HepG2 (cell line): ENCODE measurements at regions not wholly inside any gene's neighbourhood (a gene's known extent, or its start where the extent isn't known, plus 50 kb on each side); places are given as distances from the start of the nearest gene placed in this dataset.

Source experiments
- CTCF ChIP-seq: sonication (generic); formaldehyde crosslinking; IDR thresholded peaks from 2 replicates; pipeline ENCODE4 v1.5.0; 2020; ENCODE audit warnings: mild to moderate bottlenecking, missing genetic modification reagents, moderate library complexity
- ERF ChIP-seq: IDR thresholded peaks from 2 replicates; pipeline ENCODE4 v1.6.1; 2018; ENCODE audit warnings: missing biosample characterization, missing genetic modification reagents
- EZH2 ChIP-seq: conservative IDR thresholded peaks from 2 replicates; pipeline ENCODE4 v1.6.1; 2012; ENCODE audit warnings: mild to moderate bottlenecking, low read depth, low read length, moderate library complexity
- FLYWCH1 ChIP-seq: sonication (generic); formaldehyde crosslinking; IDR thresholded peaks from 2 replicates; pipeline ENCODE4 v1.8.1; 2023; ENCODE audit warnings: mild to moderate bottlenecking, missing genetic modification reagents
- FOXA1 ChIP-seq, 2 experiments: fragments of 450-650 bp in 1 of 2; sonication (generic) in 1 of 2; formaldehyde crosslinking in 1 of 2; IDR thresholded peaks; 2 replicates each; pipeline versions ENCODE4 v1.4.0 to v1.6.1; 2016 to 2020; ENCODE audit warnings: missing genetic modification reagents in 1 of 2
- HDAC6 ChIP-seq: fragments of 200-600 bp; sonication (generic); IDR thresholded peaks from 2 replicates; pipeline ENCODE4 v1.7.0; 2017; ENCODE audit warnings: mild to moderate bottlenecking, antibody characterized with exemption, low read length, low read depth
- HOXA3 ChIP-seq: sonication (generic); formaldehyde crosslinking; IDR thresholded peaks from 2 replicates; pipeline ENCODE4 v1.5.0; 2020; ENCODE audit warnings: missing genetic modification reagents
- MAZ ChIP-seq, 2 experiments: sonication (generic) in 1 of 2; formaldehyde crosslinking in 1 of 2; IDR thresholded peaks; 2 replicates each; pipeline versions ENCODE4 v1.5.0 to v1.6.1; 2012 to 2020; ENCODE audit warnings: low read depth in 2 of 2, mild to moderate bottlenecking in 2 of 2, borderline replicate concordance in 1 of 2, improper control_type of control experiment in 1 of 2, low read length in 1 of 2, missing genetic modification reagents in 1 of 2, moderate library complexity in 1 of 2
- RAD21 ChIP-seq: fragments of 450-650 bp; formaldehyde crosslinking; IDR thresholded peaks from 2 replicates; pipeline ENCODE4 v1.5.0; 2020; ENCODE audit warnings: mild to moderate bottlenecking
- TCF12 ChIP-seq, 2 experiments: fragments of 450-650 bp in 1 of 2; sonication (generic) in 1 of 2; formaldehyde crosslinking in 1 of 2; IDR thresholded peaks; 2 replicates each; pipeline versions ENCODE4 v1.6.1 to v1.8.0; 2017 to 2022; ENCODE audit warnings: antibody characterized with exemption in 1 of 2, mild to moderate bottlenecking in 1 of 2, missing genetic modification reagents in 1 of 2, moderate library complexity in 1 of 2
- TFE3 ChIP-seq: IDR thresholded peaks from 2 replicates; pipeline ENCODE4 v1.6.1; 2016
- ZBTB39 ChIP-seq: sonication (generic); formaldehyde crosslinking; IDR thresholded peaks from 2 replicates; pipeline ENCODE4 v1.5.0; 2020; ENCODE audit warnings: missing genetic modification reagents
- ZNF280B ChIP-seq: sonication (generic); formaldehyde crosslinking; IDR thresholded peaks from 2 replicates; pipeline ENCODE4 v1.5.0; 2020; ENCODE audit warnings: missing genetic modification reagents, mild to moderate bottlenecking, borderline replicate concordance
- ZNF766 ChIP-seq: sonication (generic); formaldehyde crosslinking; IDR thresholded peaks from 2 replicates; pipeline ENCODE4 v1.5.0; 2020; ENCODE audit warnings: missing genetic modification reagents, borderline replicate concordance

- TF ChIP-seq MAZ (IDR thresholded peaks at IDR 0.05; ENCODE audit: borderline replicate concordance, low read depth, low read length) = no peak
- no peak for TF ChIP-seq MAZ (CRISPR knock-in tag; IDR thresholded peaks at IDR 0.05; ENCODE audit: low read depth)
- no peak for TF ChIP-seq TCF12 (IDR thresholded peaks at IDR 0.05)
- TF ChIP-seq TCF12 (CRISPR knock-in tag; IDR thresholded peaks at IDR 0.05) = no peak
- no peak for TF ChIP-seq FLYWCH1 (CRISPR knock-in tag)
- TF ChIP-seq ZBTB39 = no peak
- TF ChIP-seq EZH2 = no peak
- TF ChIP-seq CTCF = no peak
- TF ChIP-seq ERF (CRISPR knock-in tag) = no peak
- no peak for TF ChIP-seq HDAC6
- TF ChIP-seq TFE3 (CRISPR knock-in tag) = no peak
- TF ChIP-seq ZNF766 (CRISPR knock-in tag) = no peak
- TF ChIP-seq ZNF280B = no peak
- TF ChIP-seq HOXA3 (CRISPR knock-in tag) = no peak
- no peak for TF ChIP-seq RAD21 (CRISPR knock-in tag)
- TF ChIP-seq FOXA1 (IDR thresholded peaks at IDR 0.05) = no peak
- TF ChIP-seq FOXA1 (CRISPR knock-in tag; IDR thresholded peaks at IDR 0.05) = no peak
These were observed 393.7 kb upstream of the ADAMTS9 start for GRCh38 chr3:65081536-65081935.
